ENCODE measurements at regions not wholly inside any gene's neighbourhood (a gene's known extent, or its start where the extent isn't known, plus 50 kb on each side); places are given as distances from the start of the nearest gene placed in this dataset.

GRCh38 chr18:38706373-38706772 lies 1140.8 kb upstream of the CELF4 start:
- Histone ChIP-seq H3K79me2 (ENCODE audit: insufficient read depth, low read length) (no peaks in the 10 kb centered on the region), H3K4me2 (ENCODE audit: low read length) (no peak overlapping the region), H3K9me2 (ENCODE audit: low read depth, low read length) (no peaks in the 10 kb centered on the region), H3K9ac (ENCODE audit: low read length) (no peak overlapping the region), H3K9me3 (ENCODE audit: low read length) (no peaks in the 10 kb centered on the region), H4K20me1 (ENCODE audit: insufficient read depth, low read length) (no peaks in the 10 kb centered on the region), H3K4me1 (ENCODE audit: insufficient read depth, low read length, severe bottlenecking) (no peaks in the 10 kb centered on the region), H3K27me3 (ENCODE audit: insufficient read depth, low read length) (no peaks in the 10 kb centered on the region), H3K36me3 (ENCODE audit: insufficient read depth, low read length) (no peaks in the 10 kb centered on the region), H3K27ac (ENCODE audit: low read depth, low read length, poor library complexity, severe bottlenecking) (no peak overlapping the region), H3F3A (ENCODE audit: insufficient read depth, low read length) (no peaks in the 10 kb centered on the region), H2AFZ (ENCODE audit: low read length) (no peak overlapping the region), H3K4me3 (ENCODE audit: low read depth, low read length, poor library complexity, severe bottlenecking) (no peak overlapping the region)
- no peak for TF ChIP-seq CTCF (IDR thresholded peaks at IDR 0.05; ENCODE audit: low read length)
- TF ChIP-seq EZH2 (IDR thresholded peaks at IDR 0.05; ENCODE audit: borderline replicate concordance, low read length), result no peak

GRCh38 chr18:38698088-38698487 lies 1132.5 kb upstream of the CELF4 start:
- H3K9ac ChIP-seq (ENCODE audit: low read length), result no peak overlapping the region
- H3F3A ChIP-seq (ENCODE audit: insufficient read depth, low read length), result no peaks in the 10 kb centered on the region
- no peak for TF ChIP-seq CTCF (IDR thresholded peaks at IDR 0.05; ENCODE audit: low read length)
- no peak for TF ChIP-seq EZH2 (IDR thresholded peaks at IDR 0.05; ENCODE audit: borderline replicate concordance, low read length)
- no peaks in the 10 kb centered on the region for H3K27me3 ChIP-seq (ENCODE audit: insufficient read depth, low read length)
- H3K9me3 ChIP-seq (ENCODE audit: low read length), result no peaks in the 10 kb centered on the region
- no peaks in the 10 kb centered on the region for H3K36me3 ChIP-seq (ENCODE audit: insufficient read depth, low read length)
- H3K4me2 ChIP-seq (ENCODE audit: low read length), result no peak overlapping the region
- no peaks in the 10 kb centered on the region for H3K79me2 ChIP-seq (ENCODE audit: insufficient read depth, low read length)
- H3K9me2 ChIP-seq (ENCODE audit: low read depth, low read length), result no peaks in the 10 kb centered on the region
- no peak overlapping the region for H3K27ac ChIP-seq (ENCODE audit: low read depth, low read length, poor library complexity, severe bottlenecking)
- H2AFZ ChIP-seq (ENCODE audit: low read length), result no peak overlapping the region
- H3K4me3 ChIP-seq (ENCODE audit: low read depth, low read length, poor library complexity, severe bottlenecking), result no peak overlapping the region
- H3K4me1 ChIP-seq (ENCODE audit: insufficient read depth, low read length, severe bottlenecking), result no peaks in the 10 kb centered on the region
- H4K20me1 ChIP-seq (ENCODE audit: insufficient read depth, low read length), result no peaks in the 10 kb centered on the region

- Histone ChIP-seq H3K27ac (ENCODE audit: low read depth, low read length, poor library complexity, severe bottlenecking) (no peak overlapping the region), H3F3A (ENCODE audit: insufficient read depth, low read length) (no peaks in the 10 kb centered on the region), H3K9me3 (ENCODE audit: low read length) (no peaks in the 10 kb centered on the region), H3K4me3 (ENCODE audit: low read depth, low read length, poor library complexity, severe bottlenecking) (no peak overlapping the region), H3K79me2 (ENCODE audit: insufficient read depth, low read length) (no peaks in the 10 kb centered on the region), H3K27me3 (ENCODE audit: insufficient read depth, low read length) (no peaks in the 10 kb centered on the region), H4K20me1 (ENCODE audit: insufficient read depth, low read length) (no peaks in the 10 kb centered on the region), H3K4me1 (ENCODE audit: insufficient read depth, low read length, severe bottlenecking) (no peaks in the 10 kb centered on the region), H3K36me3 (ENCODE audit: insufficient read depth, low read length) (no peaks in the 10 kb centered on the region), H3K4me2 (ENCODE audit: low read length) (no peak overlapping the region), H2AFZ (ENCODE audit: low read length) (no peak overlapping the region), H3K9ac (ENCODE audit: low read length) (no peak overlapping the region), H3K9me2 (ENCODE audit: low read depth, low read length) (no peaks in the 10 kb centered on the region)
- no peak for TF ChIP-seq EZH2 (IDR thresholded peaks at IDR 0.05; ENCODE audit: borderline replicate concordance, low read length)
Observed at GRCh38 chr18:38695559-38696280, 1130.1 kb upstream of the CELF4 start.

GRCh38 chr18:38693104-38693503 lies 1127.5 kb upstream of the CELF4 start:
- TF ChIP-seq CTCF (IDR thresholded peaks at IDR 0.05; ENCODE audit: low read length) (no peak), EZH2 (IDR thresholded peaks at IDR 0.05; ENCODE audit: borderline replicate concordance, low read length) (no peak)
- Histone ChIP-seq H3K4me2 (ENCODE audit: low read length) (no peak overlapping the region), H3K27ac (ENCODE audit: low read depth, low read length, poor library complexity, severe bottlenecking) (no peak overlapping the region), H3K79me2 (ENCODE audit: insufficient read depth, low read length) (no peaks in the 10 kb centered on the region), H2AFZ (ENCODE audit: low read length) (no peak overlapping the region), H3K4me1 (ENCODE audit: insufficient read depth, low read length, severe bottlenecking) (no peaks in the 10 kb centered on the region), H3K9me3 (ENCODE audit: low read length) (no peaks in the 10 kb centered on the region), H3K9ac (ENCODE audit: low read length) (no peak overlapping the region), H3F3A (ENCODE audit: insufficient read depth, low read length) (no peaks in the 10 kb centered on the region), H3K4me3 (ENCODE audit: low read depth, low read length, poor library complexity, severe bottlenecking) (no peak overlapping the region), H3K9me2 (ENCODE audit: low read depth, low read length) (no peaks in the 10 kb centered on the region), H3K27me3 (ENCODE audit: insufficient read depth, low read length) (no peaks in the 10 kb centered on the region), H4K20me1 (ENCODE audit: insufficient read depth, low read length) (no peaks in the 10 kb centered on the region), H3K36me3 (ENCODE audit: insufficient read depth, low read length) (no peaks in the 10 kb centered on the region)
